ENCODE measurements at regions not wholly inside any gene's neighbourhood (a gene's known extent, or its start where the extent isn't known, plus 50 kb on each side); places are given as distances from the start of the nearest gene placed in this dataset.
"Not testable (repeated sequence)": the region's sequence is repeated elsewhere in the genome, so short reads cannot be mapped to it uniquely, and the experiment has no call there.

GRCh38 chr7:153404781-153405279 is 645.3 kb downstream of the ACTR3B start:
- Histone ChIP-seq H3K27me3 (ENCODE audit: control insufficient read depth, insufficient read depth, low read length) (no peaks in the 10 kb centered on the region), H3K36me3 (ENCODE audit: control insufficient read depth, insufficient read depth, low read length) (no peaks in the 10 kb centered on the region), H3K4me3 (ENCODE audit: low read depth, low read length) (no peak overlapping the region), H3K27ac (ENCODE audit: low read depth, low read length) (no peak overlapping the region), H3K9me3 (ENCODE audit: control insufficient read depth, insufficient read depth, low read length) (peaks cover 4% of the 10 kb centered on the region; the same call in 1 of the 2 replicates), H3K9ac (ENCODE audit: low read depth, low read length) (no peak overlapping the region), H3K4me1 (ENCODE audit: control insufficient read depth, insufficient read depth, low read length) (no peaks in the 10 kb centered on the region)

DNA sequence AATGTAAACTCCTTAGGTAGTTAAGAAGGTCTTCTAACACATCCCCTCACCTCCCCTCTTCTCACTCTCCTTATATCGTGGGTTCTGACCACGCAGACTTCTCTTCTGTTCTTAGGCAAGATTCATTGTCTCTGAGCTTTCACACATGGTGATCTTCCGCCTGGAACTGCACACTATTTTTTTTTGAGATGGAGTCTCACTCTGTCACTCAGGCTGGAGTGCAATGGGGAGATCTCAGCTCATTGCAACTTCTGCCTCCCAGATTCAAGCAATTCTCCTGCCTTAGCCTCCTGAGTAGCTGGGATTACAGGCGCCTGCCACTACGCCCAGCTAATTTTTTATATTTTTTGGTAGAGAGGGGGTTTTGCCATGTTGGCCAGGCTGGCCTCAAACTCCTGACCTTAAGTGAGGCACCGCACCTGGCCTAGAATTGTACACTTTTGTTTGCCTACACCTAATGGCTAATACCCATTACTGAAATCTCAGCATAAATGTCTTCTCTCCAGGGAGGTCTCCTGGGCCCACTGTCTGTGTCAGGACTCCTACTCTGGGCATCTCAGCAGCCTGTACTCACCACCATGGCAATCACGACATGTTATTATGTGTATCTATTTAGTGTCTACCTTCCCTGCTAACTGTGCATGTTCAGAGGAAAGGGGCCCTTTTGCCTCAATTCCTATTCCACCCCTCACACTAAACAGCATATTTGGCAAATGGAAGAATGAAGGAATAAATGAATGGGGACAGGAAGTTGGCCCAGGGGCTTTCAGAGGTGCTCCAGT is 646.3 kb upstream of the DPP6 start:
- H3K27ac ChIP-seq (ENCODE audit: low read depth, low read length), result no peak overlapping the region
- no peaks in the 10 kb centered on the region for H3K27me3 ChIP-seq (ENCODE audit: control insufficient read depth, insufficient read depth, low read length)
- no peak overlapping the region for H3K9ac ChIP-seq (ENCODE audit: low read depth, low read length)
- H3K4me1 ChIP-seq (ENCODE audit: control insufficient read depth, insufficient read depth, low read length), result no peaks in the 10 kb centered on the region
- no peak overlapping the region for H3K4me3 ChIP-seq (ENCODE audit: low read depth, low read length)
- peaks cover 4% of the 10 kb centered on the region; the same call in 1 of the 2 replicates for H3K9me3 ChIP-seq (ENCODE audit: control insufficient read depth, insufficient read depth, low read length)
- H3K36me3 ChIP-seq (ENCODE audit: control insufficient read depth, insufficient read depth, low read length), result no peaks in the 10 kb centered on the region

- H3K9ac ChIP-seq (ENCODE audit: low read depth, low read length), result no peak overlapping the region
- H3K4me3 ChIP-seq (ENCODE audit: low read depth, low read length), result no peak overlapping the region
- H3K36me3 ChIP-seq (ENCODE audit: control insufficient read depth, insufficient read depth, low read length), result no peaks in the 10 kb centered on the region
- no peaks in the 10 kb centered on the region for H3K4me1 ChIP-seq (ENCODE audit: control insufficient read depth, insufficient read depth, low read length)
- H3K27me3 ChIP-seq (ENCODE audit: control insufficient read depth, insufficient read depth, low read length), result no peaks in the 10 kb centered on the region
- no peak overlapping the region for H3K27ac ChIP-seq (ENCODE audit: low read depth, low read length)
- H3K9me3 ChIP-seq (ENCODE audit: control insufficient read depth, insufficient read depth, low read length), result peaks cover 4% of the 10 kb centered on the region; the same call in 1 of the 2 replicates
Measured at GRCh38 chr7:153406486-153406872, 645.7 kb upstream of the DPP6 start.

DNA sequence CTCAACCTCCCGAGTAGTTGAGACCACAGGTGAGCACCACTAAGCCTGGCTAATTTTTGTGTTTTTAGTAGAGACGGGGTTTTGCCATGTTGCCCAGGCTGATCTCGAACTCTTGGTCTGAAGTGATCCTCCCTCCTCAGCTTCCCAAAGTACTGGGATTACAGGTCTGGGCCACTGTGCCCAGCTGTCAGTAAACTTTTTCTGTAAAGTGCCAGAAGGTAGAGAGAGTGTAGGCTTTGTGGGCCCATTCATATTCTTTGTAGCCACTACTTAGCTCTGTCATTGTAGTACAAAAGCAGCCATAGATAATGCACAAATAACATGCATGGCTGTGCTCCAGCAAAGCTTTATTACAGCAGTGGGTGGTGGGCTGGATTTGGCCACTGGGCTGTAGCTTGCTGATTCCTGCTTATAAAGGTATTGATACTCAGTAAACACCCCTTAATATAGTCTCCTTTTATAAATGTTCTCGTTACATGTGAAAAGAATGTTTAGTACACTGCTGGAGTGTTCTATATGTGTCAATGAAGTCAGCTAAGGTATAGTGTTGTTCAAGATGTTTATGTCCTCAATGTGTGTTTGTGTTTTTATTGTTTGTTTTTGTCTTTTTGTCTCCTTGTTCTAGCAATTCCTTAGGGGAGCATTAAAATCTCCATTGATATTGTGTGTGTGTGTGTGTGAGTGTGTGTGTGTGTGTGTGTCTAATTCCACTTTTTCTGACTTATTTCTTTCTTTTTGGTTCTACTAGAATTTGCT is 644.7 kb upstream of the DPP6 start:
- Histone ChIP-seq H3K27me3 (ENCODE audit: control insufficient read depth, insufficient read depth, low read length) (no peaks in the 10 kb centered on the region), H3K27ac (ENCODE audit: low read depth, low read length) (no peak overlapping the region), H3K9me3 (ENCODE audit: control insufficient read depth, insufficient read depth, low read length) (peaks cover 4% of the 10 kb centered on the region; the same call in 1 of the 2 replicates), H3K9ac (ENCODE audit: low read depth, low read length) (no peak overlapping the region), H3K36me3 (ENCODE audit: control insufficient read depth, insufficient read depth, low read length) (no peaks in the 10 kb centered on the region), H3K4me1 (ENCODE audit: control insufficient read depth, insufficient read depth, low read length) (no peaks in the 10 kb centered on the region), H3K4me3 (ENCODE audit: low read depth, low read length) (no peak overlapping the region)

- H3K9me3 ChIP-seq (ENCODE audit: control insufficient read depth, insufficient read depth, low read length), result peaks cover 6% of the 10 kb centered on the region; the same call in 1 of the 2 replicates
- no peak overlapping the region for H3K27ac ChIP-seq (ENCODE audit: low read depth, low read length)
- no peaks in the 10 kb centered on the region for H3K4me1 ChIP-seq (ENCODE audit: control insufficient read depth, insufficient read depth, low read length)
- no peak overlapping the region for H3K9ac ChIP-seq (ENCODE audit: low read depth, low read length)
- no peaks in the 10 kb centered on the region for H3K36me3 ChIP-seq (ENCODE audit: control insufficient read depth, insufficient read depth, low read length)
- H3K4me3 ChIP-seq (ENCODE audit: low read depth, low read length), result no peak overlapping the region
- no peaks in the 10 kb centered on the region for H3K27me3 ChIP-seq (ENCODE audit: control insufficient read depth, insufficient read depth, low read length)
Measured at GRCh38 chr7:153408360-153409335, 643.5 kb upstream of the DPP6 start.

DNA sequence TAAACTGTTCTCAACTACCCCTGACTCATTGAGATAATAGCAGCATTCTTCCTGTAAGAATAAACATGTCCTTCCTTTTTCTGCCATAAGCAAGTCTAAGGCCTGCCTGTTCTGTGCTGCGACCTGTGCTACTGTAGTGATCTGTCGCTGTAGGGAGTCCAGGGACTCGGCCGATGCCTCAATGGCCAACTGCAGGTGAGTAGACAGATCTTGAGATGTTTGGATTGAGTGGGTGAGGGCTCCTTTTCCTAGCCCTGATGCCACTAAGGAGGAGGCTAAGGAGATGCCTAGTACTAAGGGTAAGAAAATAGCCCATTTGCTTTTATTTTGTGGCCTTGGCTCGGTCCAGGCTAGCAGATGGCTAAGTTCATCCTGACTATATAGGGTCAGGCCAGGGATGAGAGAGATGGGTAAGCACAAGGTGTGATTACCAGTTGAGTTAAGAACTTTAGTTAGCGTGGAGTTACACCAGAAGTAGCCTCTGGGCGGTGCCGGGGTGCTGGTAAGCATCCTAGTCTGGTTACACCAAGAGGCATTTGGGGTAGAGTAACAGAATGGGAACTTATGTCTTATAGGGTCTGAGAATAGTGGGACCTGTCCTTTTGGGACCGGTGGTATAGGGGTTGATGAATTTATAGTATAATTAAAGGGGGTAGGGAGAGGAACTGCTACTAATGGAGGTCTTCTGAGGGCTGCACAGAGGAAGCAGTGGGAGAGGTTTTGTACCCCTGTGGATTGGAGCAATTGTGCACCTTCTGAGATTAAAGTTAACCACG is 642.4 kb upstream of the DPP6 start:
- not testable (repeated sequence) for H3K36me3 ChIP-seq (ENCODE audit: control insufficient read depth, insufficient read depth, low read length); H3K4me1 ChIP-seq (ENCODE audit: control insufficient read depth, insufficient read depth, low read length); H3K9ac ChIP-seq (ENCODE audit: low read depth, low read length); H3K27ac ChIP-seq (ENCODE audit: low read depth, low read length); H3K27me3 ChIP-seq (ENCODE audit: control insufficient read depth, insufficient read depth, low read length); H3K4me3 ChIP-seq (ENCODE audit: low read depth, low read length)
- H3K9me3 ChIP-seq (ENCODE audit: control insufficient read depth, insufficient read depth, low read length), result peaks cover 12% of the 10 kb centered on the region

DNA sequence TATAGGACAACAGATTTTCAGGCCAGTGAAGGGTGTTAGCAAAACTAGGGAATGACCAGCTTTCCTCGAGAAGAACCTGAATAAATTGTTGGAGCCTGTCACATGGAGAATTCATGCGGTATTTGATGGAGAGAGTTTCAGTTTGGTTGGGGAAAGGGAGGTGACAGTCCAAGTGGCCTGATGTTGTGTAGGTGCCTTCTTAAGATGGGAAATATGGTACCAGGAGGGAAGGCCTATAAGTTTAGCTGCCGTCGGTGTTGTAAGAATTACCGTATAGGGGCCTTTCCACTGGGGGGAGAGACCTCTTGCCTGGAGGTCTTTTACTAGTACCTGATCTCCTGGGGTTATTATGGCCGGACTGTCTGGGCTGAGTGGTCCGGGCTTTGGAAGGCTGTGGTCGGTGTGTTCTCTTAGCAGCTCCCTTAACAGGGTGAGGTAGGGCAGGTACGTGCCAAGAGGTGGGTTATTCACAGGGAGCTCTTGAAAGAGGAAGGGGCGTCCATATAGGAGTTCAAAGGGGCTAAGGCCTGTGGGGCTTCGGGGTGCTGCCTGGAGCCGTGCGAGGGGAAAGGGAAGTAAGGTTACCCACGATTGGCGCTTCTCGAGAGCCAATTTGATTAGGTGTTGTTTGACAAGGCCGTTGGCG is 641.1 kb upstream of the DPP6 start:
- not testable (repeated sequence) for H3K27ac ChIP-seq (ENCODE audit: low read depth, low read length); H3K9ac ChIP-seq (ENCODE audit: low read depth, low read length); H3K36me3 ChIP-seq (ENCODE audit: control insufficient read depth, insufficient read depth, low read length); H3K27me3 ChIP-seq (ENCODE audit: control insufficient read depth, insufficient read depth, low read length); H3K4me3 ChIP-seq (ENCODE audit: low read depth, low read length); H3K4me1 ChIP-seq (ENCODE audit: control insufficient read depth, insufficient read depth, low read length)
- H3K9me3 ChIP-seq (ENCODE audit: control insufficient read depth, insufficient read depth, low read length), result peaks cover 12% of the 10 kb centered on the region

DNA sequence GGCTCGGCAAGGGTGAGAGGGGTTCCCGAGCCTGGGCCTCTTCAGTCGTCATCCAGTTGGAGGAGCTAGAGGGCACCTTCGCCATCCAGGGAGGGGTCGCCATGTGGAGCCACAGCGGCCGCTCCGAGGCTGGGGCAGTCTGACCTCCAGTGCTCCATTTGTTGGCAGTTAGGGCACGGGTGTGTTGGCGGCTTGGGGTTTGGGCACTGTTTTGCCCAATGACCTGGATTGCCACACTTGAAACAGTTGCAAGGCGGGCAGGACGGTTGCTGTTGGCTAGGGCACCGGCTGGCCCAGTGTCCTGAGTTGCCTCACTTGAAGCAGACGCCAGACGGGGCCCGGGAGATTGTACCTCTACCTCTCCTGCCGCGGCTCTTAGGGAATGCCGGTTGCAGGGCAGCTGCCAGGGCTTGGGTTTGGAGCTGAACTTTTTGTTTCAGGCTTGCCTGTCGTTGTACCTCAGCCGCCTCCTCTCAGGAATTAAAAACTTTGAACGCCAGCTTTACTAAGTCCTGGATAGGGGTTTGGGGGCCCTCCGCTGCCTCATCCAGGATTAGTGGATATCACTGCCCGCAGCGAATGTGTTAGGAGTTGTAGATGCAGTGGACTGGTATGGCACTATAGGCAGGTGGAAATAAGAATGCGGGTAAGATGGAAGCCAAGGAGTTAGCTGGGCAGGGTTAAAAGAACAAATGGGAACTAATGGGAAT is 639.9 kb upstream of the DPP6 start:
- not testable (repeated sequence) for H3K4me3 ChIP-seq (ENCODE audit: low read depth, low read length); H3K9ac ChIP-seq (ENCODE audit: low read depth, low read length); H3K4me1 ChIP-seq (ENCODE audit: control insufficient read depth, insufficient read depth, low read length); H3K36me3 ChIP-seq (ENCODE audit: control insufficient read depth, insufficient read depth, low read length); H3K27ac ChIP-seq (ENCODE audit: low read depth, low read length); H3K27me3 ChIP-seq (ENCODE audit: control insufficient read depth, insufficient read depth, low read length)
- H3K9me3 ChIP-seq (ENCODE audit: control insufficient read depth, insufficient read depth, low read length), result peaks cover 12% of the 10 kb centered on the region

DNA sequence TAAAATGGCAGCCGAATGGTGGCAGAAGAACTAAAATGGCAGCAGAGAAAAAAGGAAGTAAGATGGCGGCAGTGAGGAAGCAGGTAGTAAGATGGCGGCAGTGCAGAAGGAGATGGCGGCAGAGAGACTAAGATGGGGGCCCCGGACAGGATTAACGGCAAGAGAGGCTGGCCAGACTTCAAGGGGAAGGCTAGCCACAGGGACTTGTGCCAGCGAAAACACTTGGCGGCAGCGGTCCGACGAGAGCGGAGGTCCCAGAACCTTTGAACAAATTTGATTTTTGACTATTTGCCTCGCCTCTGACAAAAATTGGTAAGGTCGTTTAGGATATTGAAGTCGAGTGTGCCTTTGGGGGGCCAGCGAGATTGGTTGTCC is 639.4 kb upstream of the DPP6 start:
- not testable (repeated sequence) for H3K27me3 ChIP-seq (ENCODE audit: control insufficient read depth, insufficient read depth, low read length); H3K36me3 ChIP-seq (ENCODE audit: control insufficient read depth, insufficient read depth, low read length); H3K27ac ChIP-seq (ENCODE audit: low read depth, low read length); H3K4me1 ChIP-seq (ENCODE audit: control insufficient read depth, insufficient read depth, low read length); H3K9ac ChIP-seq (ENCODE audit: low read depth, low read length); H3K4me3 ChIP-seq (ENCODE audit: low read depth, low read length)
- peaks cover 12% of the 10 kb centered on the region for H3K9me3 ChIP-seq (ENCODE audit: control insufficient read depth, insufficient read depth, low read length)

Data from HUES48 (cell line).